Activated CD8-positive, alpha-beta T cell treated with anti-CD3 and anti-CD28 coated beads, Interleukin-2, amount 10 ng/mL, durations not matched to agents 7 days and 5 days (primary cell): ENCODE measurements at regions not wholly inside any gene's neighbourhood (a gene's known extent, or its start where the extent isn't known, plus 50 kb on each side); places are given as distances from the start of the nearest gene placed in this dataset.

Experiments
- ATAC-seq: fragments of 150-1000 bp; cut with Tn5 transposase; one replicate; pipeline ENCODE4 v1.10.0; 2021; ENCODE audit warnings: moderate library complexity
- CTCF ChIA-PET: fragments of 350-600 bp; sonication (Branson Sonifier 250); formaldehyde crosslinking; loops from one replicate; lab custom pipeline; 2021; ENCODE audit warnings: antibody characterized with exemption; lab: Charles Lee
- POLR2A ChIA-PET: fragments of 350-600 bp; sonication (Branson Sonifier 250); formaldehyde crosslinking; loops from one replicate; lab custom pipeline; 2021; ENCODE audit warnings: antibody characterized with exemption; lab: Charles Lee
- DNase-seq: peaks from one replicate; pipeline ENCODE4 v3.0.0-alpha.2; 2020
- H3K27ac Mint-ChIP-seq: one replicate; pipeline ENCODE4 v1.8.0; 2021; ENCODE audit warnings: mild to moderate bottlenecking, mixed read lengths
- H3K27me3 Mint-ChIP-seq: one replicate; pipeline ENCODE4 v1.8.0; 2021; ENCODE audit warnings: low read depth, mixed read lengths
- H3K36me3 Mint-ChIP-seq: one replicate; pipeline ENCODE4 v1.8.0; 2021; ENCODE audit warnings: low read depth, mixed read lengths
- H3K4me1 Mint-ChIP-seq: one replicate; pipeline ENCODE4 v1.8.0; 2021; ENCODE audit warnings: low read depth, mixed read lengths
- H3K4me3 Mint-ChIP-seq: one replicate; pipeline ENCODE4 v1.8.0; 2021; ENCODE audit warnings: mild to moderate bottlenecking, mixed read lengths
- H3K9me3 Mint-ChIP-seq: one replicate; pipeline ENCODE4 v1.8.0; 2022; ENCODE audit warnings: mixed read lengths; ENCODE audit not compliant: insufficient read depth

GRCh38 chr14:42742084-42742483, 1135.4 kb downstream of the LRFN5 start:
- no peak for DNase-seq
- ChIA-PET CTCF (no interaction called here), POLR2A (no interaction called here)
- no peaks in the 10 kb centered on the region for H3K4me1 Mint-ChIP-seq
- H3K27me3 Mint-ChIP-seq, result no peaks in the 10 kb centered on the region
- ATAC-seq, result no peak
- no peak overlapping the region for H3K4me3 Mint-ChIP-seq
- H3K9me3 Mint-ChIP-seq, result peaks cover 11% of the 10 kb centered on the region
- H3K36me3 Mint-ChIP-seq, result no peaks in the 10 kb centered on the region
- H3K27ac Mint-ChIP-seq, result no peak overlapping the region

GRCh38 chr14:42736408-42736807, 1129.7 kb downstream of the LRFN5 start:
- ChIA-PET CTCF (no interaction called here), POLR2A (no interaction called here)
- Mint-ChIP-seq H3K27ac (no peak overlapping the region), H3K4me1 (no peaks in the 10 kb centered on the region), H3K36me3 (no peaks in the 10 kb centered on the region), H3K9me3 (peaks cover 10% of the 10 kb centered on the region), H3K4me3 (no peak overlapping the region), H3K27me3 (no peaks in the 10 kb centered on the region)
- no peak for ATAC-seq
- no peak for DNase-seq

- ChIA-PET POLR2A (no interaction called here), CTCF (no interaction called here)
- no peaks in the 10 kb centered on the region for H3K27me3 Mint-ChIP-seq
- no peak for DNase-seq
- no peak for ATAC-seq
- H3K9me3 Mint-ChIP-seq, result peaks cover 7% of the 10 kb centered on the region
- no peak overlapping the region for H3K4me3 Mint-ChIP-seq
- no peaks in the 10 kb centered on the region for H3K36me3 Mint-ChIP-seq
- H3K27ac Mint-ChIP-seq, result no peak overlapping the region
- no peaks in the 10 kb centered on the region for H3K4me1 Mint-ChIP-seq
Observed at GRCh38 chr14:42734041-42734440, 1127.4 kb downstream of the LRFN5 start.

GRCh38 chr14:42732005-42732404, 1125.3 kb downstream of the LRFN5 start:
- H3K27ac Mint-ChIP-seq, result no peak overlapping the region
- no peaks in the 10 kb centered on the region for H3K4me1 Mint-ChIP-seq
- H3K27me3 Mint-ChIP-seq, result no peaks in the 10 kb centered on the region
- H3K36me3 Mint-ChIP-seq, result no peaks in the 10 kb centered on the region
- ChIA-PET POLR2A (no interaction called here), CTCF (no interaction called here)
- H3K4me3 Mint-ChIP-seq, result no peak overlapping the region
- H3K9me3 Mint-ChIP-seq, result peaks cover 7% of the 10 kb centered on the region
- ATAC-seq, result no peak
- DNase-seq, result no peak

GRCh38 chr14:42731480-42731879, 1124.8 kb downstream of the LRFN5 start:
- CTCF ChIA-PET, result no interaction called here
- ATAC-seq, result no peak
- POLR2A ChIA-PET, result no interaction called here

GRCh38 chr14:42729681-42730080, 1123.0 kb downstream of the LRFN5 start:
- Mint-ChIP-seq H3K4me1 (no peaks in the 10 kb centered on the region), H3K9me3 (peaks cover 12% of the 10 kb centered on the region), H3K36me3 (no peaks in the 10 kb centered on the region), H3K4me3 (no peak overlapping the region), H3K27me3 (no peaks in the 10 kb centered on the region), H3K27ac (no peak overlapping the region)
- ATAC-seq, result no peak
- ChIA-PET POLR2A (no interaction called here), CTCF (no interaction called here)
- DNase-seq, result no peak

More at GRCh38 chr14:42731480-42731879, 1124.8 kb downstream of the LRFN5 start:
- no peaks in the 10 kb centered on the region for H3K4me1 Mint-ChIP-seq
- H3K4me3 Mint-ChIP-seq, result no peak overlapping the region
- no peaks in the 10 kb centered on the region for H3K36me3 Mint-ChIP-seq
- H3K9me3 Mint-ChIP-seq, result peaks cover 8% of the 10 kb centered on the region
- H3K27me3 Mint-ChIP-seq, result no peaks in the 10 kb centered on the region
- no peak overlapping the region for H3K27ac Mint-ChIP-seq
- DNase-seq, result no peak

- H3K4me3 Mint-ChIP-seq, result no peak overlapping the region
- peaks cover 10% of the 10 kb centered on the region for H3K9me3 Mint-ChIP-seq
- H3K27ac Mint-ChIP-seq, result no peak overlapping the region
- DNase-seq (no peak), ATAC-seq (no peak)
- no peaks in the 10 kb centered on the region for H3K27me3 Mint-ChIP-seq
- no peaks in the 10 kb centered on the region for H3K4me1 Mint-ChIP-seq
- CTCF ChIA-PET, result no interaction called here
- H3K36me3 Mint-ChIP-seq, result no peaks in the 10 kb centered on the region
- POLR2A ChIA-PET, result no interaction called here
Observed at GRCh38 chr14:42719391-42719790, 1112.7 kb downstream of the LRFN5 start.

GRCh38 chr14:42715316-42715715, 1108.6 kb downstream of the LRFN5 start:
- Mint-ChIP-seq H3K36me3 (no peaks in the 10 kb centered on the region), H3K27ac (no peak overlapping the region), H3K4me1 (no peaks in the 10 kb centered on the region), H3K27me3 (no peaks in the 10 kb centered on the region), H3K9me3 (peaks cover 6% of the 10 kb centered on the region), H3K4me3 (no peak overlapping the region)
- CTCF ChIA-PET, result no interaction called here
- DNase-seq (no peak), ATAC-seq (no peak)
- POLR2A ChIA-PET, result no interaction called here

GRCh38 chr14:42710071-42710470, 1103.4 kb downstream of the LRFN5 start:
- Mint-ChIP-seq H3K36me3 (no peaks in the 10 kb centered on the region), H3K4me1 (no peaks in the 10 kb centered on the region), H3K4me3 (no peak overlapping the region), H3K27ac (no peak overlapping the region), H3K9me3 (peaks cover 8% of the 10 kb centered on the region), H3K27me3 (no peaks in the 10 kb centered on the region)
- POLR2A ChIA-PET, result no interaction called here
- ATAC-seq, result no peak
- CTCF ChIA-PET, result no interaction called here
- DNase-seq, result no peak

- Mint-ChIP-seq H3K27me3 (no peaks in the 10 kb centered on the region), H3K4me3 (no peak overlapping the region), H3K36me3 (no peaks in the 10 kb centered on the region), H3K27ac (no peak overlapping the region), H3K4me1 (no peaks in the 10 kb centered on the region), H3K9me3 (peaks cover 10% of the 10 kb centered on the region)
- ATAC-seq, result no peak
- CTCF ChIA-PET, result no interaction called here
- DNase-seq, result no peak
- POLR2A ChIA-PET, result no interaction called here
Observed at GRCh38 chr14:42703501-42703900, 1096.8 kb downstream of the LRFN5 start.

- ATAC-seq (no peak), DNase-seq (no peak)
- Mint-ChIP-seq H3K4me3 (no peak overlapping the region), H3K36me3 (no peaks in the 10 kb centered on the region), H3K27me3 (no peaks in the 10 kb centered on the region), H3K9me3 (peaks cover 16% of the 10 kb centered on the region), H3K27ac (no peak overlapping the region), H3K4me1 (no peaks in the 10 kb centered on the region)
- CTCF ChIA-PET, result no interaction called here
- POLR2A ChIA-PET, result no interaction called here
Observed at GRCh38 chr14:42687421-42687820, 1080.7 kb downstream of the LRFN5 start.

- Mint-ChIP-seq H3K27me3 (no peaks in the 10 kb centered on the region), H3K36me3 (no peaks in the 10 kb centered on the region), H3K4me1 (no peaks in the 10 kb centered on the region), H3K4me3 (no peak overlapping the region), H3K9me3 (no peaks in the 10 kb centered on the region), H3K27ac (no peak overlapping the region)
- no peak for ATAC-seq
- no peak for DNase-seq
- ChIA-PET POLR2A (no interaction called here), CTCF (no interaction called here)
Observed at GRCh38 chr14:42683707-42684106, 1077.0 kb downstream of the LRFN5 start.

- POLR2A ChIA-PET, result no interaction called here
- H3K4me1 Mint-ChIP-seq, result no peaks in the 10 kb centered on the region
- H3K36me3 Mint-ChIP-seq, result no peaks in the 10 kb centered on the region
- no peaks in the 10 kb centered on the region for H3K9me3 Mint-ChIP-seq
- CTCF ChIA-PET, result no interaction called here
- ATAC-seq, result no peak
- no peak overlapping the region for H3K4me3 Mint-ChIP-seq
- H3K27me3 Mint-ChIP-seq, result no peaks in the 10 kb centered on the region
- no peak for DNase-seq
- no peak overlapping the region for H3K27ac Mint-ChIP-seq
Observed at GRCh38 chr14:42676636-42677035, 1070.0 kb downstream of the LRFN5 start.
